ENCODE measurements at regions not wholly inside any gene's neighbourhood (a gene's known extent, or its start where the extent isn't known, plus 50 kb on each side); places are given as distances from the start of the nearest gene placed in this dataset.

GRCh38 chr13:79735228-79735627 is 254.3 kb downstream of the NDFIP2 start:
- Histone ChIP-seq H3K9ac (ENCODE audit: control insufficient read depth, extremely low read depth, insufficient read depth, low read length) (no peak overlapping the region), H3K4me2 (ENCODE audit: control insufficient read depth, extremely low read depth, insufficient read depth, low read depth, low read length) (no peak overlapping the region), H3K9me3 (ENCODE audit: control insufficient read depth, low read depth, low read length) (no peaks in the 10 kb centered on the region), H3K27me3 (ENCODE audit: control insufficient read depth, extremely low read depth, insufficient read depth, low read length) (no peaks in the 10 kb centered on the region), H3K4me3 (ENCODE audit: control insufficient read depth in 2 of 3, extremely low read depth in 1 of 3, insufficient read depth in 2 of 3, low read depth in 1 of 3, low read length in 3 of 3) (no peak overlapping the region), H3K27ac (ENCODE audit: control insufficient read depth, insufficient read depth, low read length) (no peak overlapping the region), H3K79me2 (ENCODE audit: control insufficient read depth, insufficient read depth, low read length) (no peaks in the 10 kb centered on the region), H3K9me1 (ENCODE audit: control insufficient read depth, extremely low read depth, insufficient read depth, low read length) (no peaks in the 10 kb centered on the region), H3K4me1 (ENCODE audit: control insufficient read depth, extremely low read depth, insufficient read depth, low read length) (peaks cover 13% of the 10 kb centered on the region), H4K20me1 (ENCODE audit: control insufficient read depth, extremely low read depth, insufficient read depth, low read length) (no peaks in the 10 kb centered on the region), H2AFZ (ENCODE audit: control insufficient read depth, low read length) (no peak overlapping the region), H3K36me3 (ENCODE audit: control insufficient read depth in 2 of 2, extremely low read depth in 1 of 2, insufficient read depth in 2 of 2, low read length in 2 of 2) (no peaks in the 10 kb centered on the region)
- FAIRE-seq, result no peak
- TF ChIP-seq CTCF (optimal IDR thresholded peaks at IDR 0.05 in 1 of 3, IDR thresholded peaks at IDR 0.05 in 1 of 3, conservative IDR thresholded peaks at IDR 0.05 in 1 of 3; ENCODE audit: extremely low read depth in 1 of 3, insufficient read depth in 2 of 3, low read length in 3 of 3) (no peak), EZH2 (IDR thresholded peaks at IDR 0.05; ENCODE audit: low read length) (no peak)
- no peak for DNase-seq (ENCODE audit: low read depth, low spot score)
- dilution Hi-C loops (cut with MboI; ENCODE audit: extremely low pct_ligation_motif_present, low sequenced_read_pairs), result no loop called here

- no peaks in the 10 kb centered on the region for H3K9me1 ChIP-seq (ENCODE audit: control insufficient read depth, extremely low read depth, insufficient read depth, low read length)
- H2AFZ ChIP-seq (ENCODE audit: control insufficient read depth, low read length), result no peak overlapping the region
- H3K79me2 ChIP-seq (ENCODE audit: control insufficient read depth, insufficient read depth, low read length), result no peaks in the 10 kb centered on the region
- no peak for TF ChIP-seq CTCF (optimal IDR thresholded peaks at IDR 0.05 in 1 of 3, IDR thresholded peaks at IDR 0.05 in 1 of 3, conservative IDR thresholded peaks at IDR 0.05 in 1 of 3; ENCODE audit: extremely low read depth in 1 of 3, insufficient read depth in 2 of 3, low read length in 3 of 3)
- no peak for TF ChIP-seq EZH2 (IDR thresholded peaks at IDR 0.05; ENCODE audit: low read length)
- H3K27ac ChIP-seq (ENCODE audit: control insufficient read depth, insufficient read depth, low read length), result no peak overlapping the region
- dilution Hi-C loops (cut with MboI; ENCODE audit: extremely low pct_ligation_motif_present, low sequenced_read_pairs), result no loop called here
- DNase-seq (ENCODE audit: low read depth, low spot score) (no peak), FAIRE-seq (no peak)
- peaks cover 15% of the 10 kb centered on the region for H3K4me1 ChIP-seq (ENCODE audit: control insufficient read depth, extremely low read depth, insufficient read depth, low read length)
- H3K4me2 ChIP-seq (ENCODE audit: control insufficient read depth, extremely low read depth, insufficient read depth, low read depth, low read length), result no peak overlapping the region
- no peaks in the 10 kb centered on the region for H3K27me3 ChIP-seq (ENCODE audit: control insufficient read depth, extremely low read depth, insufficient read depth, low read length)
- H3K9me3 ChIP-seq (ENCODE audit: control insufficient read depth, low read depth, low read length), result no peaks in the 10 kb centered on the region
- H3K9ac ChIP-seq (ENCODE audit: control insufficient read depth, extremely low read depth, insufficient read depth, low read length), result no peak overlapping the region
- no peaks in the 10 kb centered on the region for H3K36me3 ChIP-seq (ENCODE audit: control insufficient read depth in 2 of 2, extremely low read depth in 1 of 2, insufficient read depth in 2 of 2, low read length in 2 of 2)
- H3K4me3 ChIP-seq (ENCODE audit: control insufficient read depth in 2 of 3, extremely low read depth in 1 of 3, insufficient read depth in 2 of 3, low read depth in 1 of 3, low read length in 3 of 3), result no peak overlapping the region
- H4K20me1 ChIP-seq (ENCODE audit: control insufficient read depth, extremely low read depth, insufficient read depth, low read length), result no peaks in the 10 kb centered on the region
These were observed 246.1 kb downstream of the NDFIP2 start for GRCh38 chr13:79727086-79727485.

Data from keratinocyte (primary cell).